ENCODE measurements at regions not wholly inside any gene's neighbourhood (a gene's known extent, or its start where the extent isn't known, plus 50 kb on each side); places are given as distances from the start of the nearest gene placed in this dataset.

GRCh38 chr12:18943200-18943599 lies 186.3 kb upstream of the PLEKHA5 start:
- H3K18ac ChIP-seq (ENCODE audit: low read depth, low read length): no peak overlapping the region
- intact Hi-C loops (cut with micrococcal nuclease): no loop called here
- no peak for ATAC-seq (ENCODE audit: low read depth)
- no peak overlapping the region for H3K27ac ChIP-seq (ENCODE audit: insufficient read depth, low read length)
- no peaks in the 10 kb centered on the region for H3K4me1 ChIP-seq (ENCODE audit: control insufficient read depth, insufficient read depth, low read length)
- H3K36me3 ChIP-seq (ENCODE audit: control insufficient read depth, insufficient read depth, low read length): no peaks in the 10 kb centered on the region
- no peak overlapping the region for H2AFZ ChIP-seq (replicated peaks; ENCODE audit: low read length, poor library complexity)
- CTCF ChIA-PET: no interaction called here
- H4K91ac ChIP-seq (ENCODE audit: insufficient read depth, low read depth, low read length): no peak overlapping the region
- dilution Hi-C loops (cut with HindIII; ENCODE audit: low sequenced_read_pairs, unreplicated experiment): no loop called here
- no peaks in the 10 kb centered on the region for H4K20me1 ChIP-seq (ENCODE audit: insufficient read depth, low read length)
- H3K4me3 ChIP-seq (ENCODE audit: insufficient read depth, low read depth, low read length): no peak overlapping the region
- H2AK9ac ChIP-seq (replicated peaks; ENCODE audit: low read depth, low read length, poor library complexity): no peak overlapping the region
- no peak for TF ChIP-seq POLR2A (IDR thresholded peaks at IDR 0.05; ENCODE audit: low read depth, low read length)
- no peak for TF ChIP-seq NFE2L2 (IDR thresholded peaks at IDR 0.05; ENCODE audit: low read depth, low read length)
- no peak for TF ChIP-seq MAFK (IDR thresholded peaks at IDR 0.05; ENCODE audit: low read depth, low read length)
- no peak for TF ChIP-seq FOS (IDR thresholded peaks at IDR 0.05; ENCODE audit: low read depth, low read length)
- no peak overlapping the region for H3K56ac ChIP-seq (ENCODE audit: extremely low read depth, insufficient read depth, low read length)
- no peaks in the 10 kb centered on the region for H3K79me1 ChIP-seq (ENCODE audit: low read depth in 1 of 2, low read length in 2 of 2)
- H3K9ac ChIP-seq (ENCODE audit: low read depth, low read length): no peak overlapping the region
- 17% methylated on average over 2 of the region's 5 CpGs; no CpG with 5 or more reads in 1 of the 2 experiments for WGBS, 2 experiments (ENCODE audit: extremely low coverage in 2 of 2, insufficient read length in 1 of 2)
- no peak overlapping the region for H2AK5ac ChIP-seq (ENCODE audit: low read depth, low read length)
- H3K9me3 ChIP-seq (ENCODE audit: control insufficient read depth, insufficient read depth, low read length): no peaks in the 10 kb centered on the region
- H3K14ac ChIP-seq (replicated peaks; ENCODE audit: low read depth, low read length): no peak overlapping the region
- no TSS peak for BruUV-seq (replicated peaks)
- no peak for DNase-seq
- H3K23ac ChIP-seq (ENCODE audit: low read depth, low read length): no peak overlapping the region
- H2BK5ac ChIP-seq (ENCODE audit: low read depth, low read length, poor library complexity, severe bottlenecking): no peak overlapping the region
- H3K4ac ChIP-seq (ENCODE audit: low read depth, low read length): no peak overlapping the region
- in situ Hi-C loops (cut with MboI; ENCODE audit: low sequenced_read_pairs): no loop called here
- no peak overlapping the region for H3K4me2 ChIP-seq (ENCODE audit: low read depth, low read length)
- H4K8ac ChIP-seq (ENCODE audit: low read depth in 2 of 2, low read length in 2 of 2): no peak overlapping the region
- POLR2A ChIA-PET (ENCODE audit: unreplicated experiment): no interaction called here
- H3K9me1 ChIP-seq (ENCODE audit: insufficient read depth, low read length): no peaks in the 10 kb centered on the region
- H2BK20ac ChIP-seq (ENCODE audit: low read depth, low read length): no peak overlapping the region
- no peaks in the 10 kb centered on the region for H3K27me3 ChIP-seq (ENCODE audit: control insufficient read depth, insufficient read depth, low read length)
- H4K5ac ChIP-seq (ENCODE audit: low read depth, low read length): no peak overlapping the region
- no peak overlapping the region for H2BK15ac ChIP-seq (ENCODE audit: low read depth, low read length)
- no peak overlapping the region for H2BK120ac ChIP-seq (ENCODE audit: low read depth, low read length)

All from IMR-90 (cell line).